Progenitor cell of endocrine pancreas (in vitro differentiated cells): ENCODE measurements at regions not wholly inside any gene's neighbourhood (a gene's known extent, or its start where the extent isn't known, plus 50 kb on each side); places are given as distances from the start of the nearest gene placed in this dataset.

Experiments
- DNase-seq: peaks from one replicate; pipeline ENCODE4 v3.0.0; 2021; ENCODE audit warnings: low spot score; ENCODE audit not compliant: unreplicated experiment
- H3K27ac Mint-ChIP-seq: 2 replicates; pipeline ENCODE4 v1.8.0; 2021; ENCODE audit warnings: mild to moderate bottlenecking, moderate library complexity, mixed read lengths
- H3K27me3 Mint-ChIP-seq: 2 replicates; pipeline ENCODE4 v1.8.0; 2021; ENCODE audit warnings: mixed read lengths
- H3K36me3 Mint-ChIP-seq: 2 replicates; pipeline ENCODE4 v1.8.0; 2022; ENCODE audit warnings: mixed read lengths; ENCODE audit not compliant: insufficient read depth
- H3K4me1 Mint-ChIP-seq: 2 replicates; pipeline ENCODE4 v1.8.0; 2021; ENCODE audit warnings: low read depth, mixed read lengths
- H3K4me3 Mint-ChIP-seq: 2 replicates; pipeline ENCODE4 v1.8.0; 2021; ENCODE audit warnings: low read depth, mild to moderate bottlenecking, moderate library complexity, mixed read lengths
- H3K9me3 Mint-ChIP-seq: 2 replicates; pipeline ENCODE4 v1.8.0; 2021; ENCODE audit warnings: low read depth, mixed read lengths
- CTCF ChIP-seq: fragments of 200-600 bp; sonication (generic); IDR thresholded peaks from one replicate; pipeline ENCODE4 v1.5.0; 2021; ENCODE audit warnings: antibody characterized with exemption, mild to moderate bottlenecking; ENCODE audit not compliant: unreplicated experiment

- Mint-ChIP-seq H3K4me3 (no peak overlapping the region), H3K27ac (no peak overlapping the region), H3K27me3 (no peaks in the 10 kb centered on the region), H3K36me3 (no peaks in the 10 kb centered on the region), H3K4me1 (peaks cover 2% of the 10 kb centered on the region), H3K9me3 (peaks cover 15% of the 10 kb centered on the region)
- TF ChIP-seq CTCF, result no peak
- no peak for DNase-seq
Observed at GRCh38 chr5:26543987-26544386, 494.4 kb downstream of the CDH9 start.

- no peak for TF ChIP-seq CTCF
- no peak for DNase-seq
- Mint-ChIP-seq H3K4me1 (peaks cover 2% of the 10 kb centered on the region), H3K27ac (no peak overlapping the region), H3K36me3 (no peaks in the 10 kb centered on the region), H3K9me3 (peaks cover 10% of the 10 kb centered on the region), H3K27me3 (no peaks in the 10 kb centered on the region), H3K4me3 (no peak overlapping the region)
Observed at GRCh38 chr5:26538226-26538625, 500.2 kb downstream of the CDH9 start.

GRCh38 chr5:26535215-26535614, 503.2 kb downstream of the CDH9 start:
- Mint-ChIP-seq H3K4me3 (no peak overlapping the region), H3K4me1 (no peaks in the 10 kb centered on the region), H3K27me3 (no peaks in the 10 kb centered on the region), H3K36me3 (no peaks in the 10 kb centered on the region), H3K27ac (no peak overlapping the region), H3K9me3 (peaks cover 3% of the 10 kb centered on the region)
- no peak for TF ChIP-seq CTCF
- DNase-seq, result no peak

GRCh38 chr5:26530305-26530704, 508.1 kb downstream of the CDH9 start:
- TF ChIP-seq CTCF, result no peak

GRCh38 chr5:26519245-26519644, 519.1 kb downstream of the CDH9 start:
- Mint-ChIP-seq H3K9me3 (no peaks in the 10 kb centered on the region), H3K27me3 (no peaks in the 10 kb centered on the region), H3K27ac (no peak overlapping the region), H3K4me3 (no peak overlapping the region), H3K36me3 (no peaks in the 10 kb centered on the region), H3K4me1 (no peaks in the 10 kb centered on the region)
- TF ChIP-seq CTCF, result no peak
- no peak for DNase-seq

More at GRCh38 chr5:26530305-26530704, 508.1 kb downstream of the CDH9 start:
- Mint-ChIP-seq H3K4me1 (no peaks in the 10 kb centered on the region), H3K27me3 (no peaks in the 10 kb centered on the region), H3K36me3 (no peaks in the 10 kb centered on the region), H3K27ac (no peak overlapping the region), H3K4me3 (no peak overlapping the region), H3K9me3 (peaks cover 4% of the 10 kb centered on the region)
- no peak for DNase-seq
